ENCODE measurements at regions not wholly inside any gene's neighbourhood (a gene's known extent, or its start where the extent isn't known, plus 50 kb on each side); places are given as distances from the start of the nearest gene placed in this dataset.

DNA sequence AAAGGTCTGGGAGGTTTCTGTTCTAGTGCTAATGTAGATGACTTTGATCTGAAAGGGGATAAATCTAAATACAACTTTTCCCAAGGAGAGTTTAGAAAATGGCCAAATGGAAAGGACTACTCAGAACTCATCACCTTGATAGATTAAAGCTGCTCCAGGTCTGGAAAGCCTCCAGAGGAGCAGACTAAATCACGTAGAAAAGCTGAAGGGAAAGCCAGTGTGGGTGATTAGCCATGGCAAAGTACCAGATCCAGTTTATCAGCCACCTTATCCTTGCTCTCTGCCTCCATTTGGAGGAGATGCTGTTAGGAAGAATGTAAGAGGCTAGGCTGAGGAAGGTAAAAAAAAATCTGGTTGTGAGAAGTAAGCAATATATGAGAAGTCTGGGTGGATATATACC is 120.7 kb upstream of the RAI14 start:
- no peak overlapping the region for H3K27ac ChIP-seq
- WGBS, 3 donors, result 24 to 49% (median 40%) methylated on average over 1 of the region's 1 CpG
- no peaks in the 10 kb centered on the region for H3K36me3 ChIP-seq
- no peaks in the 10 kb centered on the region for H3K9me3 ChIP-seq
- H3K4me3 ChIP-seq, result no peak overlapping the region
- TF ChIP-seq EP300 (IDR thresholded peaks at IDR 0.05), result no peak
- no peak for DNase-seq
- H3K27me3 ChIP-seq, result no peaks in the 10 kb centered on the region
- intact Hi-C loops (cut with DNase I), result no loop called here
- no peaks in the 10 kb centered on the region for H3K4me1 ChIP-seq (ENCODE audit: insufficient read depth)

DNA sequence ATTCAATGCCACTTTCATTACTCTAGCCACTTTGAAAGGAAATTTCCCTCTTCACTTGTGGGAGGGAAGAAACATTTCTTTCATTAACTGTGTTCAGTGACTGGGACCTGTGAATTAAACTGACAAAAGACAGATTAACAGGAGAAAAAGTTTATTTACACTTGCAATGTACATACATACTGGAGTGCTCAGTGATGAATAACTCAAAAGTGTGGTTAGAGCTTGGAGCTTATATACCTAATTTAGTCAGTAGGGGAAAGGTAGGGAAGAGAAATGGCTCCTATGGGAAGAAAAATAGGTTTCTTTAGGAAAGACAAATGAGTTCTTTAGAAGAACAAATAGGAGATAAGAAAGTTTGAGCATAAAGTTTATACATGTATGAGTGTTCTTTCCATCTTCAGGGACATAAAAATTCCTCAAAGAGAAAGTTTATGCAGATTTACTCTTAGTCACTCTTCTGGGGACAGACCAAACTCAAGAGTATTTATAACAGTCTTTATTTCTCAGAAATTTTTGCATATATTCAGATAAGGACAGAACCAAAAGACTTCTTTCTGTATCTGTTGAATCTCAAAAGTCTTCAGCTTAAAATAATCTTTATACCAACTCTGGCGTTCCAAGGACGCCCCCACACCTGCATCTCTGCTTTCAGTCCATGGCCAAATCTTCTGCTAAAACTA is 120.0 kb upstream of the RAI14 start:
- H3K9me3 ChIP-seq, result no peaks in the 10 kb centered on the region
- DNase-seq, result no peak
- intact Hi-C loops (cut with DNase I), result no loop called here
- H3K36me3 ChIP-seq, result no peaks in the 10 kb centered on the region
- TF ChIP-seq EP300 (IDR thresholded peaks at IDR 0.05) (no peak), POLR2A (IDR thresholded peaks at IDR 0.05) (no peak)
- TF ChIP-seq, protein P1, sequence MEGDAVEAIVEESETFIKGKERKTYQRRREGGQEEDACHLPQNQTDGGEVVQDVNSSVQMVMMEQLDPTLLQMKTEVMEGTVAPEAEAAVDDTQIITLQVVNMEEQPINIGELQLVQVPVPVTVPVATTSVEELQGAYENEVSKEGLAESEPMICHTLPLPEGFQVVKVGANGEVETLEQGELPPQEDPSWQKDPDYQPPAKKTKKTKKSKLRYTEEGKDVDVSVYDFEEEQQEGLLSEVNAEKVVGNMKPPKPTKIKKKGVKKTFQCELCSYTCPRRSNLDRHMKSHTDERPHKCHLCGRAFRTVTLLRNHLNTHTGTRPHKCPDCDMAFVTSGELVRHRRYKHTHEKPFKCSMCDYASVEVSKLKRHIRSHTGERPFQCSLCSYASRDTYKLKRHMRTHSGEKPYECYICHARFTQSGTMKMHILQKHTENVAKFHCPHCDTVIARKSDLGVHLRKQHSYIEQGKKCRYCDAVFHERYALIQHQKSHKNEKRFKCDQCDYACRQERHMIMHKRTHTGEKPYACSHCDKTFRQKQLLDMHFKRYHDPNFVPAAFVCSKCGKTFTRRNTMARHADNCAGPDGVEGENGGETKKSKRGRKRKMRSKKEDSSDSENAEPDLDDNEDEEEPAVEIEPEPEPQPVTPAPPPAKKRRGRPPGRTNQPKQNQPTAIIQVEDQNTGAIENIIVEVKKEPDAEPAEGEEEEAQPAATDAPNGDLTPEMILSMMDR (IDR thresholded peaks at IDR 0.05), result no peak
- WGBS, 3 donors, result 57 to 65% (median 60%) methylated on average over 2 of the region's 2 CpGs
- no peak overlapping the region for H3K4me3 ChIP-seq
- H3K27ac ChIP-seq, result no peak overlapping the region
- no peaks in the 10 kb centered on the region for H3K4me1 ChIP-seq (ENCODE audit: insufficient read depth)
- H3K27me3 ChIP-seq, result no peaks in the 10 kb centered on the region

DNA sequence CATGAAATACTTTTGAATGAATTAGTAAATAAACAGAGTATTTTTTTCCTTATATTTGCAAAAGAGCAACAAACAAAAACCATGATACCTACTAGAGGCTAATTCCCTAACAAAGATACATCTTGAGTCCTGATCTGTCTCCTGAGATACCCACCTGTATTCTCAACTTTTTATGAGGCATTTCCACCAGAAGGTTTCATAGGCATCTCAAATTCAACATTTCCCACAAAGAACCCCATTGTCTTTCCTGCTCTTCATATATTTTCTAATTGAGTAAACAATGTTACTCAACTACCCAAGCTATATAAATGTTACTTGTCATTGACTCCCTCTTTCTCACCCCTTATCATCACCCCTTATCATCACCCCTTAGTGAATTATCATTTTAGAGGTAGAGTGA is 119.4 kb upstream of the RAI14 start:
- intact Hi-C loops (cut with DNase I), result no loop called here
- Histone ChIP-seq H3K9me3 (no peaks in the 10 kb centered on the region), H3K27ac (no peak overlapping the region), H3K36me3 (no peaks in the 10 kb centered on the region), H3K4me1 (ENCODE audit: insufficient read depth) (no peaks in the 10 kb centered on the region), H3K27me3 (no peaks in the 10 kb centered on the region), H3K4me3 (no peak overlapping the region)
- DNase-seq, result no peak
- TF ChIP-seq, protein P1 (IDR thresholded peaks at IDR 0.05), result no peak
- TF ChIP-seq POLR2A (IDR thresholded peaks at IDR 0.05) (no peak), EP300 (IDR thresholded peaks at IDR 0.05) (no peak)

GRCh38 chr5:34538026-34538672 is 118.0 kb upstream of the RAI14 start:
- TF ChIP-seq POLR2A (IDR thresholded peaks at IDR 0.05) (no peak), EP300 (IDR thresholded peaks at IDR 0.05) (no peak)
- TF ChIP-seq, protein P1 (IDR thresholded peaks at IDR 0.05), result no peak
- Histone ChIP-seq H3K4me3 (no peak overlapping the region), H3K9me3 (no peaks in the 10 kb centered on the region), H3K27ac (no peak overlapping the region), H3K4me1 (ENCODE audit: insufficient read depth) (no peaks in the 10 kb centered on the region), H3K27me3 (no peaks in the 10 kb centered on the region), H3K36me3 (no peaks in the 10 kb centered on the region)
- intact Hi-C loops (cut with DNase I), result no loop called here
- DNase-seq, result no peak
- 85 to 93% (median 88%) methylated on average over 3 of the region's 3 CpGs for WGBS, 3 donors

DNA sequence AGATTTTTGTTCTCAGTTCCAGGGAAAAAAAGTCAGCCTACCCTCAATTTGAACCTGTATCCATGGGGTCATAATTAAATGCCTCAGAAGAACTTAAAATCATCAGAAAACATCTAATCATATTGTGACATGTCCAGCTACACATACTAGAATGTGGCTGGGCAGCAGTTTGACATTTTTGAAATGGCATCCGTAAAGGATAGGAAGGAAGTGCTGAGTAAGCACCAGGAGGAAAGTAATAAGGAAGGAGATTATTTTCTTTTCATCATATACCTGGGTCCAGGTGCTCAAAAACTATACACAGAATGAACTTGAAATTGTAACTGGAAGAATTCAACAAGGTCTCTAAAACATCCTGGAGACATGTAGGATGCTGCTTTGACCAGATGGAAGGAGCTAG is 116.9 kb upstream of the RAI14 start:
- no peak overlapping the region for H3K27ac ChIP-seq
- no peaks in the 10 kb centered on the region for H3K9me3 ChIP-seq
- WGBS, 3 donors, result 45 to 70% (median 58%) methylated on average over 1 of the region's 1 CpG
- no peak overlapping the region for H3K4me3 ChIP-seq
- TF ChIP-seq, protein P1 (IDR thresholded peaks at IDR 0.05), result no peak
- no peaks in the 10 kb centered on the region for H3K4me1 ChIP-seq (ENCODE audit: insufficient read depth)
- H3K27me3 ChIP-seq, result no peaks in the 10 kb centered on the region
- intact Hi-C loops (cut with DNase I), result no loop called here
- DNase-seq, result no peak
- H3K36me3 ChIP-seq, result no peaks in the 10 kb centered on the region

Data from ovary (tissue), 7 donors.